Iris pigment epithelial cell (primary cell): ENCODE measurements at regions not wholly inside any gene's neighbourhood (a gene's known extent, or its start where the extent isn't known, plus 50 kb on each side); places are given as distances from the start of the nearest gene placed in this dataset.
A peak's percentile ranks its signal among the peaks of the same experiment; 100 is the strongest.
"Not testable (repeated sequence)": the region's sequence is repeated elsewhere in the genome, so short reads cannot be mapped to it uniquely, and the experiment has no call there.

Experiments used
- DNase-seq: peaks from one replicate; pipeline ENCODE4 v3.0.0-alpha.2; 2011; ENCODE audit warnings: low read depth

- DNase-seq: peak; percentile 47
Observed at GRCh38 chr4:174400603-174401302, 117.0 kb downstream of the CEP44 start.

GRCh38 chr4:174398728-174399127 lies 115.0 kb downstream of the CEP44 start:
- peak; percentile 93 for DNase-seq

- no peak for DNase-seq
Observed at GRCh38 chr4:174397366-174398155, 113.8 kb downstream of the CEP44 start.

- no peak for DNase-seq
Observed at GRCh38 chr4:174396599-174397110, 112.9 kb downstream of the CEP44 start.

- peak; percentile 83 for DNase-seq
Observed at GRCh38 chr4:174394915-174395314, 111.2 kb downstream of the CEP44 start.

GRCh38 chr4:174389439-174389838 lies 105.7 kb downstream of the CEP44 start:
- no peak for DNase-seq

- DNase-seq: no peak
Observed at GRCh38 chr4:174388461-174389145, 104.9 kb downstream of the CEP44 start.

- no peak for DNase-seq
Observed at GRCh38 chr4:174387721-174388120, 104.0 kb downstream of the CEP44 start.

- no peak for DNase-seq
Observed at GRCh38 chr4:174387143-174387542, 103.4 kb downstream of the CEP44 start.

GRCh38 chr4:174383783-174384182 lies 100.1 kb downstream of the CEP44 start:
- DNase-seq: no peak

- not testable (repeated sequence) for DNase-seq
Observed at GRCh38 chr4:174382938-174383605, 99.4 kb downstream of the CEP44 start.
